Kidney (tissue), 13 donors: ENCODE measurements at regions not wholly inside any gene's neighbourhood (a gene's known extent, or its start where the extent isn't known, plus 50 kb on each side); places are given as distances from the start of the nearest gene placed in this dataset.
"Not testable (repeated sequence)": the region's sequence is repeated elsewhere in the genome, so short reads cannot be mapped to it uniquely, and the experiment has no call there.

Source experiments
- DNase-seq, 5 donors: peaks; one replicate each; pipeline ENCODE4 v3.0.0-alpha.2; 2013 to 2020
- FAIRE-seq: peaks from 2 replicates; lab custom pipeline; 2012; peaks lifted over from hg19 to GRCh38; lab: Jason Lieb, UNC
- H3K27ac ChIP-seq, 2 donors: one replicate each; pipeline ENCODE4 v1.7.0; 2013; ENCODE audit warnings: low read depth in 2 of 2, low read length in 2 of 2, inconsistent platforms in 1 of 2
- H3K27me3 ChIP-seq: one replicate; pipeline ENCODE4 v1.7.1; 2013; ENCODE audit warnings: low read length, inconsistent platforms; ENCODE audit not compliant: control insufficient read depth, insufficient read depth
- H3K36me3 ChIP-seq, 3 donors: one replicate each; pipeline versions ENCODE4 v1.7.0 to v1.7.1; 2013; ENCODE audit warnings: low read length in 3 of 3, control low read depth in 1 of 3, inconsistent platforms in 1 of 3; ENCODE audit not compliant: insufficient read depth in 3 of 3, control insufficient read depth in 2 of 3
- H3K4me1 ChIP-seq, 3 donors: one replicate each; pipeline versions ENCODE4 v1.7.0 to v1.7.1; 2013; ENCODE audit warnings: low read length in 3 of 3, inconsistent platforms in 1 of 3, low read depth in 1 of 3; ENCODE audit not compliant: control insufficient read depth in 2 of 3, insufficient read depth in 2 of 3
- H3K4me3 ChIP-seq, 3 donors: one replicate each; pipeline versions ENCODE4 v1.7.0 to v1.8.1; 2013; ENCODE audit warnings: low read length in 3 of 3, control low read depth in 1 of 3, inconsistent platforms in 1 of 3
- H3K9ac ChIP-seq, 3 donors: one replicate each; pipeline versions ENCODE4 v1.7.0 to v1.7.1; 2013; ENCODE audit warnings: low read length in 3 of 3, control low read depth in 1 of 3, inconsistent platforms in 1 of 3
- H3K9me3 ChIP-seq, 3 donors: one replicate each; pipeline versions ENCODE4 v1.7.0 to v1.7.1; 2013; ENCODE audit warnings: low read length in 3 of 3, control low read depth in 1 of 3, inconsistent platforms in 1 of 3; ENCODE audit not compliant: control insufficient read depth in 2 of 3, insufficient read depth in 1 of 3
- intact Hi-C: fragments of 100-400 bp; cut with DNase I; formaldehyde crosslinking; loops from one replicate; pipeline ENCODE4 v1.11.1; 2022
- TF ChIP-seq, protein P1 (sequence below): IDR thresholded peaks from 3 replicates; pipeline ENCODE4 v1.5.1; 2012; ENCODE audit warnings: mild to moderate bottlenecking, moderate library complexity, borderline replicate concordance; ENCODE audit not compliant: insufficient read depth; ENCODE audit errors: extremely low read depth
- donor health status: control.
- donor health status: control.
- donor health status: control.
- donor health status: control.
- donor health status: control.
- donor health status: DM: yes; HTN: yes; CAD: no.
- donor health status: Normal renal cell carcinoma (clear cell type).

DNA sequence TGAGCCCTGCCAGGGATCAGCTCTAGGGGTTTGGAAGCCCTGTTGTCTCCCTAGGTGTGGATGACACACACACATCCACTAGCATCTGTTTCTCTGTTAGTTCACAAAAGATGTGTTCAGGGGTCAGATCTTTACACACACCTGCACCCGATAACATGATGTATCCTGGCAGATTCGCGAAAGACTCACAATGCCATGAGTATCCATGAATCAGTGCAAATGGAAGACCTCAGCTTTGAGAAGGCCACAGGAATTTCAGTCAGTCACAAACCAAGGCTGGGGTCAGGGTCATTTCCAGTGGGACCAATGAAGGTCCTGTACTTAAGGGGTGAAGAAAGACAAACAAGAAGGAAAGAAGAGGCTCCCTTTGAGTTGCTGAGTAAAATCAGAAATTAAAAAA lies 898.2 kb downstream of the UQCRFS1 start:
- TF ChIP-seq, protein P1, sequence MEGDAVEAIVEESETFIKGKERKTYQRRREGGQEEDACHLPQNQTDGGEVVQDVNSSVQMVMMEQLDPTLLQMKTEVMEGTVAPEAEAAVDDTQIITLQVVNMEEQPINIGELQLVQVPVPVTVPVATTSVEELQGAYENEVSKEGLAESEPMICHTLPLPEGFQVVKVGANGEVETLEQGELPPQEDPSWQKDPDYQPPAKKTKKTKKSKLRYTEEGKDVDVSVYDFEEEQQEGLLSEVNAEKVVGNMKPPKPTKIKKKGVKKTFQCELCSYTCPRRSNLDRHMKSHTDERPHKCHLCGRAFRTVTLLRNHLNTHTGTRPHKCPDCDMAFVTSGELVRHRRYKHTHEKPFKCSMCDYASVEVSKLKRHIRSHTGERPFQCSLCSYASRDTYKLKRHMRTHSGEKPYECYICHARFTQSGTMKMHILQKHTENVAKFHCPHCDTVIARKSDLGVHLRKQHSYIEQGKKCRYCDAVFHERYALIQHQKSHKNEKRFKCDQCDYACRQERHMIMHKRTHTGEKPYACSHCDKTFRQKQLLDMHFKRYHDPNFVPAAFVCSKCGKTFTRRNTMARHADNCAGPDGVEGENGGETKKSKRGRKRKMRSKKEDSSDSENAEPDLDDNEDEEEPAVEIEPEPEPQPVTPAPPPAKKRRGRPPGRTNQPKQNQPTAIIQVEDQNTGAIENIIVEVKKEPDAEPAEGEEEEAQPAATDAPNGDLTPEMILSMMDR: no peak
- FAIRE-seq: no peak
- Histone ChIP-seq H3K4me1 (no peaks in the 10 kb centered on the region), H3K27me3 (no peaks in the 10 kb centered on the region), H3K9ac (no peak overlapping the region), H3K4me3 (no peak overlapping the region), H3K9me3 (no peaks in the 10 kb centered on the region), H3K27ac (no peak overlapping the region), H3K36me3 (no peaks in the 10 kb centered on the region)
- intact Hi-C loops: no loop called here
- no peak for DNase-seq

- H3K27ac ChIP-seq: no peak overlapping the region
- no peak for DNase-seq
- no peaks in the 10 kb centered on the region for H3K36me3 ChIP-seq
- H3K27me3 ChIP-seq: no peaks in the 10 kb centered on the region
- TF ChIP-seq, protein P1: no peak
- H3K4me3 ChIP-seq: no peak overlapping the region
- no peak for FAIRE-seq
- no peaks in the 10 kb centered on the region for H3K9me3 ChIP-seq
- H3K9ac ChIP-seq: no peak overlapping the region
- no peaks in the 10 kb centered on the region for H3K4me1 ChIP-seq
- intact Hi-C loops: no loop called here
Measured at GRCh38 chr19:28314287-28314686, 898.7 kb downstream of the UQCRFS1 start.

GRCh38 chr19:28313633-28314032 lies 899.3 kb downstream of the UQCRFS1 start:
- peak in 4 of 5 donors; percentile 62 to 86 (median 72) for DNase-seq
- TF ChIP-seq, protein P1: no peak
- no peak overlapping the region for H3K27ac ChIP-seq

DNA sequence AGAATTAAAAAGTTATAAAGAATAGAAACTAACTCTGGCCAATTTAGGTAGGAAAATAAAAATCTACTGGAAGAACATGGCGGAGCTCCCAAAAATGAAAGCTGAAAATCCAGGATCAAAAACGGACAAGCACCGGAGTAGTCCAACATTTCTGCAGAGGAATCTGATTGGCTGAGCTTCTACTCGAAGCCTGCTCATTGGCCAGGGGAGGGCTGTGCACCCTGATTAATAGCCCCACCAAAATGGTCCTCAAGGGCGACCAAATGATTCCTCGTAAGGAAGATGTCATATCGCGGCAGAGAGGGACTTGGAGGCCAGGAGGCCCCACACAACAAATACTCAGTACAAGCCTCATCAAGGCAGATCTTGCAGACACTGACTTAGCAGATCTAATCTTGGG lies 900.7 kb downstream of the UQCRFS1 start:
- FAIRE-seq (no peak), DNase-seq (no peak)
- H3K27me3 ChIP-seq: no peaks in the 10 kb centered on the region
- no peak overlapping the region for H3K4me3 ChIP-seq
- intact Hi-C loops: no loop called here
- no peak overlapping the region for H3K9ac ChIP-seq
- no peaks in the 10 kb centered on the region for H3K4me1 ChIP-seq
- H3K9me3 ChIP-seq: no peaks in the 10 kb centered on the region
- H3K36me3 ChIP-seq: no peaks in the 10 kb centered on the region
- no peak overlapping the region for H3K27ac ChIP-seq
- TF ChIP-seq, protein P1: no peak

More at GRCh38 chr19:28313633-28314032, 899.3 kb downstream of the UQCRFS1 start:
- H3K4me1 ChIP-seq: no peaks in the 10 kb centered on the region
- H3K4me3 ChIP-seq: no peak overlapping the region
- intact Hi-C loops: no loop called here
- no peak overlapping the region for H3K9ac ChIP-seq
- H3K36me3 ChIP-seq: no peaks in the 10 kb centered on the region
- no peaks in the 10 kb centered on the region for H3K9me3 ChIP-seq
- FAIRE-seq: no peak
- H3K27me3 ChIP-seq: no peaks in the 10 kb centered on the region

GRCh38 chr19:28310829-28311228 lies 902.1 kb downstream of the UQCRFS1 start:
- H3K27me3 ChIP-seq, H3K4me1 ChIP-seq, H3K36me3 ChIP-seq, FAIRE-seq, H3K27ac ChIP-seq, DNase-seq, intact Hi-C loops, H3K4me3 ChIP-seq, H3K9ac ChIP-seq, H3K9me3 ChIP-seq: not testable (repeated sequence)
